Activated naive CD8-positive, alpha-beta T cell (primary cell): ENCODE measurements at regions not wholly inside any gene's neighbourhood (a gene's known extent, or its start where the extent isn't known, plus 50 kb on each side); places are given as distances from the start of the nearest gene placed in this dataset.
"Not testable (repeated sequence)": the region's sequence is repeated elsewhere in the genome, so short reads cannot be mapped to it uniquely, and the experiment has no call there.

Experiments used
- H3K27ac Mint-ChIP-seq: one replicate; pipeline ENCODE4 v1.8.0; 2021; ENCODE audit warnings: mixed read lengths
- H3K27me3 Mint-ChIP-seq: one replicate; pipeline ENCODE4 v1.8.0; 2021; ENCODE audit warnings: mixed read lengths
- H3K36me3 Mint-ChIP-seq: one replicate; pipeline ENCODE4 v1.8.0; 2021; ENCODE audit warnings: mixed read lengths
- H3K4me1 Mint-ChIP-seq: one replicate; pipeline ENCODE4 v1.8.0; 2021; ENCODE audit warnings: low read depth, mixed read lengths
- H3K4me3 Mint-ChIP-seq: one replicate; pipeline ENCODE4 v1.8.0; 2021; ENCODE audit warnings: mild to moderate bottlenecking, mixed read lengths
- H3K9me3 Mint-ChIP-seq: one replicate; pipeline ENCODE4 v1.8.0; 2021; ENCODE audit warnings: low read depth, mixed read lengths

DNA sequence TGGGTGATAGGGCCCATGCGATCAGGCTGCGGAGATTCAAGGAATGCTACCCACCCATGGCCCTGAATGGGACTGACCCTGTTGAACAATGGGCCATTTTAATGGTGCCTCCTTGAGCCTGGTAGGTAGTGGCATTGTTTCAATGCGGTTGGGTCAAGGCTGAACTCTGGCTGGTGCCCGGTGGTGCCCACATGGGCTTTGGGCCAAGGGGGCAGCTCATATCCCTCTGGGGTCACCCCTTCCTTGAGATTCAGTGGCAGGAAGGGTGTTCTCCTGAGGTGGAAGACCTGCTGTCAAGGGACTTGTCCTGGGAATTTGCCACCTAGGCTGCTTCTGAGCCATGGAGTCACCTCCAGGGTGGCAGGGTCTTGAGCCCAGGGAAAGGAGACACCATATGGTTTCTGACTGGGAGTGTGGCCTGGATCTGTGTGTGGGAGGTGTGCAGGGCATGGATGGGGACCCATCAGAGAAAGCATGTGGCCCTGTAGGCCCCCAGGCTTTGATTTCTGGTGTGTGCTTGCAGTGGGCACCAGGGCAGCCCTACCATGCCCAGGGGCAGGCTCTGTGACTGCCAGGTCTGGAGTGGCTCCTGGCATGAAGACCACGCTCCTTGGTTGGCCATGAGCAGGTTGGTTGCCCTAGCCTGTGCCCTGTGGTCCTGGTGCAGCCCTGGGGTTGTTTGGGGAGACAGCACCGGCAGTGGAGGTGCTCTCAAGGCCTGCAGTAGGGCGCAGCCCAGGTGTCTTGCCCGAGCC is 199.9 kb downstream of the UBE3A start:
- no peak overlapping the region for H3K4me3 Mint-ChIP-seq
- no peaks in the 10 kb centered on the region for H3K36me3 Mint-ChIP-seq
- no peaks in the 10 kb centered on the region for H3K4me1 Mint-ChIP-seq
- no peak overlapping the region for H3K27ac Mint-ChIP-seq
- no peaks in the 10 kb centered on the region for H3K9me3 Mint-ChIP-seq
- no peaks in the 10 kb centered on the region for H3K27me3 Mint-ChIP-seq

- no peaks in the 10 kb centered on the region for H3K4me1 Mint-ChIP-seq
- H3K36me3 Mint-ChIP-seq: no peaks in the 10 kb centered on the region
- no peak overlapping the region for H3K4me3 Mint-ChIP-seq
- no peaks in the 10 kb centered on the region for H3K27me3 Mint-ChIP-seq
- H3K9me3 Mint-ChIP-seq: no peaks in the 10 kb centered on the region
- H3K27ac Mint-ChIP-seq: no peak overlapping the region
Measured at GRCh38 chr15:25239471-25240345, 199.1 kb downstream of the UBE3A start.

DNA sequence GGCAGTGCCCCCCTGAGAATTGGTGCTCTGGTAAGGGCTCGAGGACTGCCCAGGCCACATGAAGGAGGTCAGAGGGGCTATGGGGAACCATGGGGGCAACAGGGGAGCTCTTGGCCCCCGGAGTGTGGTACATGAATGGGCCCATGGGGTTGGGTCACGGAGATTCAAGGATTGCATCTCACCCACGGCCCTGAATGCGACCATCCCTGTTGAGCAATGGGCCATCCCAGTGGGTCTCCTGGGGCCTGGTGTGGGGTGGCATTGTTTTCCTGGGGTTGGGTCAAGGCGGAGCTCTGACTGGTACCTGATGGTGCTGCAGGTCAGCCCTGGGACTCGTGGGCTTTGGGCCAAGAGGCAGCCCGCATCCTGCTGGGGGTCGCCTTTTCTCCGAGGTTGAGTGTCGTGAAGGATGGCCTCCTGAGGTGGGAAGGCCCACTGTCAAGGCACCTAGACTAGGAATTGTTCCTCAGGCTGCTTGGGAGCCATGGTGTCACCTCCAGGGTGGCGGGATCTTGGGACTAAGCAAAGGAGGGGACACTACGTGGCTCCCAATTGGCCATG is 198.3 kb downstream of the UBE3A start:
- H3K4me1 Mint-ChIP-seq: no peaks in the 10 kb centered on the region

DNA sequence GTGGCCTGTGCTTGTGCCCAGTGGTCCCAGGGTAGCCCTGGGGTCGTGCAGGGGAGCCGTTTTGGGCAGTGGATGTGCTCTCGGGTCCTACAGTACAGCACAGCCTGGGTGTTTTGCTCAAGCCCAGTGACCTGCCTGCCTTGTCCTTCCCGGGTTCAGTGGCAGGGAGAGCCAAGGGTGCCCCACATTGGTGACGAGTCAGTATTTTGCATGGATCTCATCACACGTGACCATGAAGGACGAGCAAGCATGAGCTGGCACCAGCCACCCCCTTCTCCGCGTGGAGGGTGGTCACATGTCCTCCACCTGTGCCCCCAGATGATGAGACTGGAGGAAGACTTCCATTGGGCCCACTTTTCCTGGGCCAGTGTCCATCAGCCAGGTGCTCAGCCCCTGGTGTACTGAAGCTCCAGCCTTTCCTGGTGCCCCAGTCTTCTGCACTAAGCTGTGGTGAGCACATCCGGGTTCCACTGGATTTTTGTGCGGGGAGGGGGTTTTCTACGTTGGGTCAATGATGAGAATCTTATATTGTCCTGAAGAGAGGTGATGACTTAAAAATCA is 197.5 kb downstream of the UBE3A start:
- H3K36me3 Mint-ChIP-seq: no peaks in the 10 kb centered on the region
- H3K27ac Mint-ChIP-seq: no peak overlapping the region
- H3K27me3 Mint-ChIP-seq: no peaks in the 10 kb centered on the region
- no peaks in the 10 kb centered on the region for H3K9me3 Mint-ChIP-seq
- no peaks in the 10 kb centered on the region for H3K4me1 Mint-ChIP-seq
- H3K4me3 Mint-ChIP-seq: no peak overlapping the region

More for the DNA sequence above, 198.3 kb downstream of the UBE3A start:
- Mint-ChIP-seq H3K4me3 (no peak overlapping the region), H3K9me3 (no peaks in the 10 kb centered on the region), H3K27ac (no peak overlapping the region), H3K27me3 (no peaks in the 10 kb centered on the region), H3K36me3 (no peaks in the 10 kb centered on the region)

GRCh38 chr15:25242166-25242879 is 196.5 kb downstream of the UBE3A start:
- no peaks in the 10 kb centered on the region for H3K36me3 Mint-ChIP-seq
- H3K27me3 Mint-ChIP-seq: no peaks in the 10 kb centered on the region
- H3K27ac Mint-ChIP-seq: no peak overlapping the region
- H3K4me3 Mint-ChIP-seq: no peak overlapping the region
- H3K4me1 Mint-ChIP-seq: no peaks in the 10 kb centered on the region
- peaks cover 3% of the 10 kb centered on the region for H3K9me3 Mint-ChIP-seq

GRCh38 chr15:25242957-25243799 is 195.6 kb downstream of the UBE3A start:
- H3K4me3 Mint-ChIP-seq: no peak overlapping the region
- no peak overlapping the region for H3K27ac Mint-ChIP-seq
- H3K4me1 Mint-ChIP-seq: no peaks in the 10 kb centered on the region
- no peaks in the 10 kb centered on the region for H3K36me3 Mint-ChIP-seq
- peaks cover 3% of the 10 kb centered on the region for H3K9me3 Mint-ChIP-seq
- H3K27me3 Mint-ChIP-seq: no peaks in the 10 kb centered on the region

- Mint-ChIP-seq H3K27ac (no peak overlapping the region), H3K27me3 (no peaks in the 10 kb centered on the region), H3K36me3 (no peaks in the 10 kb centered on the region), H3K4me1 (no peaks in the 10 kb centered on the region), H3K9me3 (peaks cover 3% of the 10 kb centered on the region), H3K4me3 (no peak overlapping the region)
Measured at GRCh38 chr15:25243800-25244097, 195.1 kb downstream of the UBE3A start.

DNA sequence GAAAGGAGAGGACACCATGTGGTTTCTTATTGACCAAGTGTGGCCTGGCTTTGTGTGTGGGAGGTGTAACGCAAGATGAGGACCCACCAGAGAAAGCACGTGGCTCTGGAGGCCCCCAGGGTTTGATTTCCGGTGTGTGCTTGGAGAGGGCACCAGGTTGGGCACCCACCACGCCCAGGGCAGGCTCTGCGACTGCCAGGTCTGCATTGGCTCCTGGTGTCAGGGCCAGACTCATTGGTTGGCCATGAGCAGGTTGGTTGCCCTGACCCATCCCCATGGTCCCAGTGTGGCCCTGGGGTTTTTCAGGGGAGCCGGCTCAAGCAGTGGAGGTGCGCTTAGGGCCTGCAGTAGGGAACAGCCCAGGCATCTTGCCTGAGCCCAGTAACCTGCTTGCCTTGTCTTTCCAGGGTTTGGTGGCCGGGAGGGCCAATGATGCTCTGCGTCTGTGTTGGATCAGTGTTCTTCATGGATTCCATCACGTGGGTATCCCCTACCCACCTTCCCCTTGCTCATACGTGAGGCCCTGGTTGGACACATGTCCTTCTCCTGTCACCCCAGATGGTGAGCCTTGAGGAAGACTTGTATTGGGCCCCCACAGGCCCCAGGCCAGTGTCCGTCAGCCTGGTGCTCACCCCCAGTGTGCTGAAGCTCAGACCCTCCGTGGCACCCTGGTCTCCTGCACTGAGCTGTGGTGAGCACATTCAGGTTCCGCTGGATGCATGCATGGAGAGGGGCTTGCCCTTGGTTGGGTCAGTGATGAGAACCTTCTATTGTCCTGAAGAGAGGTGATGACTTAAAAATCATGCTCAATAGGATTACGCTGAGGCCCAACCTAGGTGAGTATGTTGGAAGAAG is 193.9 kb downstream of the UBE3A start:
- no peak overlapping the region for H3K27ac Mint-ChIP-seq
- H3K4me3 Mint-ChIP-seq: no peak overlapping the region
- H3K9me3 Mint-ChIP-seq: peaks cover 3% of the 10 kb centered on the region
- no peaks in the 10 kb centered on the region for H3K4me1 Mint-ChIP-seq
- no peaks in the 10 kb centered on the region for H3K36me3 Mint-ChIP-seq
- H3K27me3 Mint-ChIP-seq: no peaks in the 10 kb centered on the region

DNA sequence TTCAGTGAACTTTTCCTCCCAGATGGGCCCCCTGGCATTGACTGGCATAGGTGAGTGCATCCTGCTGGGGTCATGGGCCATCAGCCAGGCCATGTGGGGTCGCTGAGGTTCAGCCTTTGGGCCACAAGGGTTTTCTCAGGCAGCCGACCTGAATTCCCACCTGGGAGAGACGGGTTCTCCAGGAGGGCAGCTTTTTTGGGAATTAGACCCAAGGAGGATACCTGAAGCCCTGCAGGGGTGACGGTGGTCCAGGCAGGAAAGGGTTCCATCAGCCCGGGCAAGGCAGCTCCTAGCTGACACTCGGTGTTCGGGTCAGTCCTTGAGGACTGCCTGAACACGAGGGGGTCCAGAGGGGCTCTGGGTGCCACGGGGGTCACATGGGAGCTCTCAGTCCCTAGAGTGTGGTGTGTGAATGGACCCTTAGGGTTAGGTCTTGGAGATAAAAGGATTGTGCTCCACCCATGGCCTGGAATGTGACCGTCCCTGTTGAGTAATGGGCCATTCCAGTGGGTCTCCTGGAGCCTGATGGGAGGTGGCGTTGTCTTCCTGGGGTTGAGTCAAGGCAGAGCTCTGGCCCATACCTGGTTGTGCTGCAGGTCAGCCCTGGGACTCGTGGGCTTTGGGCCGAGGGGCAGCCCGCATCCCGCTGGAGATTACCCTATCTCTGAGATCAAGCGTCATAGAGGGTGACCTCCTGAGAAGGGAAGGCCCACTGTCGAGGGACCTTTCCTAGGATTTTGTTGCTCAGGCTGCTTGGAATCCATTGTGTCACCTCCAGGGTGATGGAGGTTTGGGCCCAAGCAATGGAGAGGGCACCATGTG is 192.8 kb downstream of the UBE3A start:
- Mint-ChIP-seq H3K9me3 (peaks cover 3% of the 10 kb centered on the region), H3K36me3 (no peaks in the 10 kb centered on the region), H3K27ac (no peak overlapping the region), H3K4me1 (no peaks in the 10 kb centered on the region), H3K4me3 (no peak overlapping the region), H3K27me3 (no peaks in the 10 kb centered on the region)

GRCh38 chr15:25246641-25247406 is 192.0 kb downstream of the UBE3A start:
- no peak overlapping the region for H3K27ac Mint-ChIP-seq
- H3K4me1 Mint-ChIP-seq: no peaks in the 10 kb centered on the region
- H3K36me3 Mint-ChIP-seq: no peaks in the 10 kb centered on the region
- peaks cover 3% of the 10 kb centered on the region for H3K9me3 Mint-ChIP-seq
- no peaks in the 10 kb centered on the region for H3K27me3 Mint-ChIP-seq
- no peak overlapping the region for H3K4me3 Mint-ChIP-seq

- no peaks in the 10 kb centered on the region for H3K27me3 Mint-ChIP-seq
- no peak overlapping the region for H3K4me3 Mint-ChIP-seq
- no peaks in the 10 kb centered on the region for H3K4me1 Mint-ChIP-seq
- H3K36me3 Mint-ChIP-seq: no peaks in the 10 kb centered on the region
- no peak overlapping the region for H3K27ac Mint-ChIP-seq
- H3K9me3 Mint-ChIP-seq: peaks cover 6% of the 10 kb centered on the region
Measured at GRCh38 chr15:25247407-25248038, 191.3 kb downstream of the UBE3A start.

DNA sequence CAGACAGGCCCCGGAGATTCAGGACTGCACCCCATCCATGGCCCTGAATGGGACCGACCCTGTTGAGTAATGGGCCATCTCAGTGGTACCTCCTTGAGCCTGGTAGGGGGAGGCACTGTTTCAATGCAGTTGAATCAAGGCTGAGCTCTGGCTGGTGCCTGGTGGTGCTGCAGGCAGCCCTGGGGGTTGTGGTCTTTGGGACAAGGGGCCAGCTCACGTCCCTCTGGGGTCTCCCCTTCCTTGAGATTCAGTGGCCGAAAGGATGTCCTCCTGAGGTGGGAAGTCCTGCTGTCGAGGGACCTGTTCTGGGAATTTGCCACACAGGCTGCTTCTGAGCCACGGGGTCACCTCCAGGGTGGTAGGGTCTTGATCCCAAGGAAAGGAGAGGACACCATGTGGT is 190.7 kb downstream of the UBE3A start:
- H3K4me3 Mint-ChIP-seq, H3K27me3 Mint-ChIP-seq, H3K9me3 Mint-ChIP-seq, H3K4me1 Mint-ChIP-seq, H3K36me3 Mint-ChIP-seq, H3K27ac Mint-ChIP-seq: not testable (repeated sequence)
